Activated T-cell treated with anti-CD3 and anti-CD28 coated beads, Interleukin-2, amount 50 U/mL, for 72 hours (primary cell): ENCODE measurements at regions not wholly inside any gene's neighbourhood (a gene's known extent, or its start where the extent isn't known, plus 50 kb on each side); places are given as distances from the start of the nearest gene placed in this dataset.

Experiments
- ATAC-seq, 2 donors: fragments of 150-1000 bp; cut with Tn5 transposase; replicated peaks in 1 of 2; 2 replicates each; pipeline ENCODE4 v1.10.0; 2021; ENCODE audit warnings: moderate library complexity in 2 of 2, mild to moderate bottlenecking in 1 of 2
- DNase-seq, 2 donors: peaks; one replicate each; pipeline ENCODE4 v3.0.0; 2021 to 2022; ENCODE audit warnings: mixed read lengths in 1 of 2
- H3K27ac Mint-ChIP-seq: one replicate; pipeline ENCODE4 v1.8.0; 2022; ENCODE audit warnings: mild to moderate bottlenecking, moderate library complexity, mixed read lengths
- H3K27me3 Mint-ChIP-seq: one replicate; pipeline ENCODE4 v1.8.0; 2022; ENCODE audit warnings: low read depth, mixed read lengths
- H3K36me3 Mint-ChIP-seq, 2 donors: one replicate each; pipeline ENCODE4 v1.8.0; 2022; ENCODE audit warnings: mixed read lengths in 2 of 2, mild to moderate bottlenecking in 1 of 2; ENCODE audit not compliant: insufficient read depth in 2 of 2
- H3K4me1 Mint-ChIP-seq: one replicate; pipeline ENCODE4 v1.8.0; 2022; ENCODE audit warnings: low read depth, mixed read lengths
- H3K4me3 Mint-ChIP-seq, 2 donors: one replicate each; pipeline ENCODE4 v1.8.0; 2022; ENCODE audit warnings: mild to moderate bottlenecking in 2 of 2, mixed read lengths in 2 of 2, moderate library complexity in 2 of 2
- H3K9me3 Mint-ChIP-seq, 2 donors: one replicate each; pipeline ENCODE4 v1.8.0; 2022; ENCODE audit warnings: mixed read lengths in 2 of 2

DNA sequence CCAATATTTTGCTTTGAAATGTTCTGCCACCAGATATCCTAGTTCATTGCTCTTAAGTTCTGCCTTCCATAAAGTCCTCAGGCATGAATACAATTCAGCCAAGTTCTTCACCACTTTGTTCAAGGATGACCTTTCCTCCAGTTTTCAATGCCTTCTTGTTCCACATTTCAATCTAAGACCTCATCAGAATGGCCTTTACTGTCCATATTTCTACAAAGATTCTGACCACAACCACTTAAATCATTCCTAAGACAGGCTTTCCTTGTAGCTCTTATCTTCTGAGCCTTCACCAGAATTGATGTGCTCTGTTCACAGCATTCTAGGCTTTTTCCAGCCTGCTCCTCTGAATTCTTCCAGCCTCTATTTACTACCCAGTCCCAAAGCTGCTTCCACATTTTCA lies 319.0 kb downstream of the HACE1 start:
- no peak overlapping the region for H3K4me3 Mint-ChIP-seq
- peaks cover 15% of the 10 kb centered on the region for H3K27me3 Mint-ChIP-seq
- DNase-seq (no peak), ATAC-seq (no peak)
- no peak overlapping the region for H3K27ac Mint-ChIP-seq
- no peaks in the 10 kb centered on the region for H3K4me1 Mint-ChIP-seq
- H3K9me3 Mint-ChIP-seq = no peaks in the 10 kb centered on the region
- no peaks in the 10 kb centered on the region for H3K36me3 Mint-ChIP-seq

DNA sequence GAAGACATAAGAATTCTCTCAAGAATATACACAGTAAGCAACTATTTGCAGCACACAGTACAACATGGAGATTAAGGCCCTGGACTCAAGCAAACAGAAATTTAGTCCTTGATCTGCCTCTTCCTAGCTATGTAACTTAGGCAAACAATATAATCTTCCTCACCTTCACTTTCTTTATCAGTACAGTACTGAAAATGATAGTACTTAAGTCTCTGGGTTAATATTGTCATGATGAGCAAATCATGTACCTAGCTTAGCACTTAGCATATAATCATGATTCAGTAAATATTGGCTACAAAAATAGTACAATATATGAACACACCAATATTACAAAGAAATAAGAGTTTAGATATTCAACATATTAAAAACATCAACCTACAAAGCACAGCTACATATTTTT lies 320.5 kb downstream of the HACE1 start:
- DNase-seq = no peak
- H3K4me3 Mint-ChIP-seq = no peak overlapping the region
- H3K27ac Mint-ChIP-seq = no peak overlapping the region
- no peak for ATAC-seq
- peaks cover 9% of the 10 kb centered on the region for H3K27me3 Mint-ChIP-seq
- no peaks in the 10 kb centered on the region for H3K9me3 Mint-ChIP-seq
- H3K36me3 Mint-ChIP-seq = no peaks in the 10 kb centered on the region
- no peaks in the 10 kb centered on the region for H3K4me1 Mint-ChIP-seq

DNA sequence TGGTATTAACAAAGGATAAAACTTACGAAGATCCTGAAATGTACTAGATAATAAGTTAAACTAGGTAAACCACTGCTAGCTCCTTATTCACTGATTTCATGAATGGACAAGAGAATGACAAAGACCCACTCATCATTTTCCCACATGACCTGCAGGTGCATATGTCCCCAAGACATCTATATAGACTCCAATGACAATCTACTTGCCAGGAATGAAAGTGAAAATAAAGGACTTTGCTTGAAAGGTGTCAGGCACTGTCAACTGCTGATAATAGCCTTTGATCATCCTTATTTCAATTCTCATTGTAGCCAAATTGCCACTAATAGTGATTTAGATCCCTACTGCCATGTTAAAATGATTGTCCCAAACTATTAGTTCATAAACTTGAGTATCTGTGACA lies 321.8 kb downstream of the HACE1 start:
- no peaks in the 10 kb centered on the region for H3K36me3 Mint-ChIP-seq
- H3K27ac Mint-ChIP-seq = no peak overlapping the region
- no peaks in the 10 kb centered on the region for H3K9me3 Mint-ChIP-seq
- ATAC-seq = no peak
- peaks cover 9% of the 10 kb centered on the region for H3K27me3 Mint-ChIP-seq
- DNase-seq = no peak
- H3K4me1 Mint-ChIP-seq = no peaks in the 10 kb centered on the region
- no peak overlapping the region for H3K4me3 Mint-ChIP-seq

DNA sequence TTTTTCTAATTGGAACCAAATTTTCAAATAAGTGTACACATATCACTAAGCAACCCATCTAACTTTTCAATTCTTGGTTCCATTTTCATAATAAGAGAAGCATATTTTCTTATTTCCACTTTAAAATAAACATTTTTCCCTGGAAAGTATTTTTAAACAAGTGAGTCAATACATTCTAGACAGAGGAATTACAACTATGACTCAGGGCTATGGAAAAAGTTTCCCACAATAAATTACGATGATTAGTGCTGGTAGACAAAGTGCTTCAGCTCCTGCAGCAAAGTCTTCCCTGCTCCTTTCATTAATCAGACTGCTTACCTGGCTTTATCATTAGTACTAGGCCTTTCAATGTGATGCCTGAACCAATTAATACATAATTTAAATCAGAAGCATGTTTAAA lies 322.5 kb downstream of the HACE1 start:
- ATAC-seq (no peak), DNase-seq (no peak)
- no peak overlapping the region for H3K4me3 Mint-ChIP-seq
- H3K9me3 Mint-ChIP-seq = no peaks in the 10 kb centered on the region
- H3K36me3 Mint-ChIP-seq = no peaks in the 10 kb centered on the region
- no peak overlapping the region for H3K27ac Mint-ChIP-seq
- H3K4me1 Mint-ChIP-seq = no peaks in the 10 kb centered on the region
- peaks cover 9% of the 10 kb centered on the region for H3K27me3 Mint-ChIP-seq

DNA sequence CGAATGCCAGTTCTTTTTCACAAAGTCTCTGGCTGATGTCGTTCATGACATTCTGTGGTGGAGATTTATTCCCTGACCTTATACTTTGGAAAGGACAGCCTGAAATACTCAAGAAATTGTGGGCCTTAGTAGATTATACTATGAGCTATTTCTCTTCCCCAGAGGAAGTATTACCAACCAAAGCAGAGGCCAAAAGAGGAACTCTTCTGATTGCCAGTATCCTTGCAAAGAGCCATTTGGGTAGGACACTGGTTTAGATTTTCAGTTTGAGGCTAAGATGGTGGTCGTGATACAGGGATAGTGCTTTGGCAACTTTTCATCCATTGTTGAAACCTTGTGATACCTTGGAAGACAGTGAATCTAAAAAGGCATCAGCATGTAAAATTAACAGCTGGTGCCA lies 327.3 kb downstream of the HACE1 start:
- ATAC-seq (no peak), DNase-seq (no peak)
- H3K4me3 Mint-ChIP-seq = no peak overlapping the region
- H3K36me3 Mint-ChIP-seq = no peaks in the 10 kb centered on the region
- H3K9me3 Mint-ChIP-seq = no peaks in the 10 kb centered on the region
- peaks cover 3% of the 10 kb centered on the region for H3K27me3 Mint-ChIP-seq
- no peak overlapping the region for H3K27ac Mint-ChIP-seq
- no peaks in the 10 kb centered on the region for H3K4me1 Mint-ChIP-seq

DNA sequence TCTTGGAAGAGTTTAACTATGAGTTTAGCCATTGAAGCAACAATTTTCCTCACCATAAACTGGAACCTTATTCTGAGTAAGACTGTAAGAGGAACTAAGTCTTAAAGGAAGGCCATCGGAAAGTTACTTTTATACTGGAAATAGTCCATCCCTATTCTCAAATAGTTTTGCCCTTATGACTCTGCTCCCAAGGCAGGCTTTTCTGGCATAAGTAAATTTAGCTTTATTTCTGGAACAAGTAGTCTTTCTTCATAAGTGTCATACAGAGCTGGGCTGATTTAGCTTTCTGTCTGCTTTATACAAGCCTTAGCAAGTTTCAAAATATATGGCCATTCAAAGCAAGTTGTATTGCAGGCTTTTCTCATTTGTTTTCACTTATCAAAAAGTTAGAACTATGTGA lies 328.1 kb downstream of the HACE1 start:
- no peak for ATAC-seq
- no peak for DNase-seq
- no peaks in the 10 kb centered on the region for H3K9me3 Mint-ChIP-seq
- no peak overlapping the region for H3K27ac Mint-ChIP-seq
- no peaks in the 10 kb centered on the region for H3K4me1 Mint-ChIP-seq
- H3K36me3 Mint-ChIP-seq = no peaks in the 10 kb centered on the region
- peaks cover 11% of the 10 kb centered on the region for H3K27me3 Mint-ChIP-seq
- H3K4me3 Mint-ChIP-seq = no peak overlapping the region

DNA sequence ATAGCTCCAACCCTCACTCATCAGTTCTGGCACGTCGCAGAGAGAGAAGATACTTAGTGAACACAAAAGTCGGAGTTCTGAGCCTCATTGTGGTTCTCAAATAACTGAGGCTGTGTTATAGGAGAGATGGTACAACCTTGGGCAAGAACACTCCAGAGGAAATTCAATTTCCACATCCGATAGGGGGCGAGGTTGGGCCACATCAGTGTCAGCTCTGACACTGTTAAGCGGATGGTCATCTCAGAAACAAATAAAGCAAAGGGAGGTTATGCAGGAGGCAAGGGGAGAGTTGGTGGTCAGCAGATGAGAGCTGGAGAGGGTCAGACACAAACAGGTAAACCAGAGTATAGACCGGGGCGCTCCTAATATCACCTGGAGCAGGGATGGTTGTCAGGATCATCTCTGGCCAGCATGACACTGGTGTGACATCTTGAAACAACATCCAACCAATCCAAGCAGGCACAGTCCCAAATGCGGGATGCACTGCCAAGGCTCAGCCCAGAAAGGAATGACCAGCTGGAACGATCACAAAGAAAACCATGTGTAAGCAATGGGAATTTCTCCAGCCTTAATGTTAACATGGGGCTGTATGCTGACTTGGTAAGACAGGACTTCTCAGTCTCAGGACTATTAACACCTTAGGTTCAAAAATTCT lies 331.8 kb downstream of the HACE1 start:
- DNase-seq (peak in 1 of 2 donors; percentile 2), ATAC-seq (no peak)
- Mint-ChIP-seq H3K27ac (no peak overlapping the region), H3K4me3 (no peak overlapping the region), H3K9me3 (no peaks in the 10 kb centered on the region), H3K4me1 (no peaks in the 10 kb centered on the region), H3K36me3 (no peaks in the 10 kb centered on the region), H3K27me3 (peaks cover 19% of the 10 kb centered on the region)

DNA sequence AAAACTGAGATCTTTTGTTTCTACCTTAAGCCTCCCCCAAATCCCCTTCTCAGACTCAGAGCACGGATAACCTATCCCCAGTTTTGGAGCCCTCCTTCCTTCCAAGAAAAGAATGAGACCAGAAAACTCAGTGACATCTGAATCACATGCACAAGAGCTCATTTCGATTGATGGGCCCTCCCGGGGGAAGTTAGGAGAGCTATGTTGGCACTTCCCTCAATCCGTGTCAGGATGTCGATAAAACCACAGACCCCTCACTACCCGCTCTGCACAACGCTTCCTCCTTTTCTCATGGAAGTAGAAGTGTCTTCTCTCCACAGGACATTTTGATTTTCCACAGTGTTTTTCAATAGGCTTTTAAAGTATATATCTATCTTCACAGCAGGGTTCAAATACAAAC lies 332.4 kb downstream of the HACE1 start:
- DNase-seq = no peak
- H3K36me3 Mint-ChIP-seq = no peaks in the 10 kb centered on the region
- peaks cover 19% of the 10 kb centered on the region for H3K27me3 Mint-ChIP-seq
- H3K4me1 Mint-ChIP-seq = no peaks in the 10 kb centered on the region
- H3K27ac Mint-ChIP-seq = no peak overlapping the region
- ATAC-seq = no peak
- no peaks in the 10 kb centered on the region for H3K9me3 Mint-ChIP-seq
- no peak overlapping the region for H3K4me3 Mint-ChIP-seq

DNA sequence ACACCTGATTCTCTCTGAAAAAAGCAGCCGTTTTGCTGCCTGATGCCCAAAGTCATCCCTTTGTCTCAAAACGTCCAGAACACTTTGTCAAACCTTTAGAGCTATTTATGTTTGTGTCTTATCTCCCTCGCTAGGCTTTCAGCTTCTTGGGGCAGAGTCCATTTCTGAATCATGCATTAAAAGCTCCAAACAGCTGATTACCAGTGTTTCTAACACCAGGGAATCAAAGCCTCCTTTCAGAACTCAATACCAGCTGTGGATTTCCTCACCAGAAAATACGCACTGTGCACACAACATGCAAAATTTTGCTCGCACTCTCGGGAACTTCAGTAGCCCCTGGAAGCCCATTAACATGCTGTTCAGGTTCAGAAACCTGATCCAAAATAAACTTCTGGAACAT lies 333.3 kb downstream of the HACE1 start:
- Mint-ChIP-seq H3K36me3 (no peaks in the 10 kb centered on the region), H3K27me3 (peaks cover 19% of the 10 kb centered on the region), H3K4me1 (no peaks in the 10 kb centered on the region), H3K9me3 (no peaks in the 10 kb centered on the region), H3K4me3 (no peak overlapping the region), H3K27ac (no peak overlapping the region)
- no peak for ATAC-seq
- DNase-seq = no peak

DNA sequence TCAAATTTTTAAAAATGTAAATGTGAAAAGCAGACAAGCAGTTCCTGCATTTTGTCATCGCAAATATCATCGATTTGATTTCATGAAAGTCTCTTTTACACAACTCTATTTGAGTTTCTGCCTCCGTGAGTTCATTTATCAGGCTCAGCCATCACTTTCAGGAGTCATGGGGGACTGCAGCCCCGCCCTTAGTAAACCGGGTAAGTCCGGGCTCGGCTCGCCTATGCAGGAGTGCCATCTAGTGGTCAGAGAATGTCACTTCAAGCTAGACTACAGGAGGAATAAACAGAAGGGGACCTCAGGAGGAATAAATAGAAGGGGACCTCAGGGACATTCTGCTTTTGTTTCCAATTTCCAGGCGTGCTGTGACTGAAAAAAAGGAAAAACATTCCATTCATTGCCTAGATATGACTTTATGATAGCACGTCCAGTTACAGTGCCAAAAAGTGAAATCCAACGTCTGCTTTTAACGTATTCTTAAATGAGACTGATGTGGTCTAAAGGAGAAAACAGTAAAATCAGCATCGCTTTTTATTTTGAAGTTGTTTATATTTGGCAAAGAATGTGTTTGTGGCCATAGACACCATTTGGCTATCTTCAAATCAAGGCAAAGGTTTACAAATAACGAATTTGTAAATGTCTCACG lies 333.9 kb downstream of the HACE1 start:
- no peak overlapping the region for H3K27ac Mint-ChIP-seq
- no peaks in the 10 kb centered on the region for H3K36me3 Mint-ChIP-seq
- ATAC-seq = peak; percentile 84 to 92

DNA sequence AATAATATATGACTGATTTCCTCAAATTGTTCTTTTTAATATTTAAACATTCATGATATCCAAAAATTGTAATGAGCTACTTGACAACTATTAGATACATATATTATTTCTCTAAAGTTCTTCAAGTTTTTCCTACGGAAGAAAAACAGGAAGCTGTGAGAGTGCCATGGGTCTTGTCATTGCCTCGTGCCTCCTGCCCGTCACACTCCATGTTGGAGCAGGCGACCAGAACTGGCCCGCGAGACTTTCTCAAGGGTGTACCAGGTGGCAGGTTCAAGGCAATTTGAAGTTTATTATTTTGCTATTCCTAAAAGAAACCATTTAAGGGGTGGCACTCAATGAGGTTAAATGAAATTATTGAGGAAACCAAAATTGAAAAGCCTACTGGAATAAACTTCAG lies 337.2 kb downstream of the HACE1 start:
- no peaks in the 10 kb centered on the region for H3K4me1 Mint-ChIP-seq
- ATAC-seq (no peak), DNase-seq (no peak)
- no peak overlapping the region for H3K27ac Mint-ChIP-seq
- H3K4me3 Mint-ChIP-seq = no peak overlapping the region
- H3K27me3 Mint-ChIP-seq = peaks cover 17% of the 10 kb centered on the region
- H3K9me3 Mint-ChIP-seq = no peaks in the 10 kb centered on the region
- no peaks in the 10 kb centered on the region for H3K36me3 Mint-ChIP-seq

More for the DNA sequence above, 333.9 kb downstream of the HACE1 start:
- peaks cover 19% of the 10 kb centered on the region for H3K27me3 Mint-ChIP-seq
- H3K4me3 Mint-ChIP-seq = peak overlapping the region; percentile 44 to 53
- peak; percentile 69 to 73 for DNase-seq
- H3K9me3 Mint-ChIP-seq = no peaks in the 10 kb centered on the region
- no peaks in the 10 kb centered on the region for H3K4me1 Mint-ChIP-seq

DNA sequence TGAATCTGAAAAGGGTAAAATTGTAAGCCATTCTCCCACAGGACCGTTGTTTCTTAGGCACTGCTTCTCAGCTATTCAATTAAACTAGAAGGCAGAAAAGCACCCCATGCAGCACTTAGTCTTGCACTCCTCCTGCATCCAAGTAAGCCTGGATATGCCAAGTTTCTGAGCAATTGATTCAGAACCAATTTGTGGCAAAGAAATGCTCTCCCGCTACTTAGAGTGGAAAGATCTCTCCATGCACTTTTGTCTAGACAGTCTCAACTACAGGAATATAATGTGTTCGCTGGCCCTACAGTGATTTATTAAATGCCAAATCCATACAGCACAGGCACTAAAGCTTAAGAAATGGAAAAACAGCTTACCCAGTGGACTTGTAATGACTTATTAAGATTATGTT lies 338.5 kb downstream of the HACE1 start:
- Mint-ChIP-seq H3K27me3 (peaks cover 8% of the 10 kb centered on the region), H3K9me3 (no peaks in the 10 kb centered on the region), H3K36me3 (no peaks in the 10 kb centered on the region), H3K4me3 (no peak overlapping the region), H3K4me1 (no peaks in the 10 kb centered on the region), H3K27ac (no peak overlapping the region)
- DNase-seq = no peak
- no peak for ATAC-seq

DNA sequence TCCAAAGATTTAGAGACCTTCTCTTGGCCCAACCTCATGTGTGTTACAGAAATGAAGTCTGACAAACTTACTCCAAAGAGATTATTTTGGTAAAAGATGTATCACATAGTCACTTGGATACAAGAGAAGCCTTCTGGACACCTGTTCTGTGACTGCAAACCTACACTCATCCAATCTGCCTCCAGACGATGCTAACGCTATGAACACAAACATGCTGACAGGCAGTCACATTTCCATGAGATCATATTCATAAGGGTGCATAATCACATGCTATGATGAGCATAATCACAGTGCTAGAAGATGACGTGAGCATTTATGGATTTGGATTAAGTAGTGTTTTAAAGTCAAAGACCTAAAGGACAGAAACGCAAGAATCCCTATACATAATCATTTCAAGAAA lies 340.2 kb downstream of the HACE1 start:
- no peaks in the 10 kb centered on the region for H3K4me1 Mint-ChIP-seq

DNA sequence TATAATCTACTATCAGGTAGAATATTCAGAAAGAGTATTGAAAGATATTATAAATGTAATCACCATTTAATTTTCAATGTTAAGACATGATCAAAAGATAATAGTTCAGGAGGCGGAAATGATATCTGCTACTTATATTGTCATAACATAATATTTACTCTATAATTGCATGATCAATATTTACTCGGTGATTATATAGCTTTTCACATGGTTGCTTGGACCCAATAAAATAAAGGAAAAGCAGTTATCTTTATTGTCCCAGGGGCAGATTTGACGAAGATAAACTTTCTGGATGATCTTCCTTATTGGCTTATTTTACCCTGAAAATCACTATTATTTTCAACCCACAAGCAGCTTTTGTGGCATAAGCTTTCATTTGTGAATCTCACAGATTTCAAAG lies 350.4 kb downstream of the HACE1 start:
- Mint-ChIP-seq H3K4me1 (no peaks in the 10 kb centered on the region), H3K4me3 (no peak overlapping the region), H3K27ac (no peak overlapping the region), H3K9me3 (no peaks in the 10 kb centered on the region), H3K27me3 (peaks cover 17% of the 10 kb centered on the region), H3K36me3 (no peaks in the 10 kb centered on the region)
- DNase-seq (no peak), ATAC-seq (no peak)

More for the DNA sequence above, 340.2 kb downstream of the HACE1 start:
- no peak overlapping the region for H3K4me3 Mint-ChIP-seq
- no peak overlapping the region for H3K27ac Mint-ChIP-seq
- ATAC-seq = no peak
- peaks cover 8% of the 10 kb centered on the region for H3K27me3 Mint-ChIP-seq
- DNase-seq = no peak
- H3K9me3 Mint-ChIP-seq = no peaks in the 10 kb centered on the region
- no peaks in the 10 kb centered on the region for H3K36me3 Mint-ChIP-seq
